ENCODE measurements at regions not wholly inside any gene's neighbourhood (a gene's known extent, or its start where the extent isn't known, plus 50 kb on each side); places are given as distances from the start of the nearest gene placed in this dataset.

GRCh38 chr3:59653405-59654122, 603.7 kb upstream of the CFAP20DC start:
- Histone ChIP-seq H3K9ac (ENCODE audit: insufficient read length, low read depth) (no peak overlapping the region), H3K9me3 (ENCODE audit: insufficient read depth, low read length) (0 out of 2 replicates have a peak, but pooled peaks cover 6% of the 10 kb centered on the region), H3K4me1 (ENCODE audit: insufficient read depth, insufficient read length) (no peaks in the 10 kb centered on the region), H3K36me3 (ENCODE audit: insufficient read depth, insufficient read length, low read length) (no peaks in the 10 kb centered on the region), H3K27me3 (ENCODE audit: insufficient read depth, insufficient read length) (no peaks in the 10 kb centered on the region), H3K4me3 (ENCODE audit: insufficient read length, low read depth) (no peak overlapping the region)
- TF ChIP-seq SUZ12 (IDR thresholded peaks at IDR 0.05; ENCODE audit: extremely low read depth, insufficient read depth, insufficient read length) (no peak), ZNF274 (IDR thresholded peaks at IDR 0.05; ENCODE audit: low read depth, low read length) (no peak), YY1 (IDR thresholded peaks at IDR 0.05; ENCODE audit: insufficient read depth, insufficient read length) (no peak)
- DNase-seq (ENCODE audit: low read depth, low spot score) = no peak

- no peaks in the 10 kb centered on the region for H3K36me3 ChIP-seq (ENCODE audit: insufficient read depth, insufficient read length, low read length)
- 0 out of 2 replicates have a peak, but pooled peaks cover 6% of the 10 kb centered on the region for H3K9me3 ChIP-seq (ENCODE audit: insufficient read depth, low read length)
- no peaks in the 10 kb centered on the region for H3K27me3 ChIP-seq (ENCODE audit: insufficient read depth, insufficient read length)
- no peak overlapping the region for H3K4me3 ChIP-seq (ENCODE audit: insufficient read length, low read depth)
- no peaks in the 10 kb centered on the region for H3K4me1 ChIP-seq (ENCODE audit: insufficient read depth, insufficient read length)
- DNase-seq (ENCODE audit: low read depth, low spot score) = no peak
- no peak overlapping the region for H3K9ac ChIP-seq (ENCODE audit: insufficient read length, low read depth)
- TF ChIP-seq YY1 (IDR thresholded peaks at IDR 0.05; ENCODE audit: insufficient read depth, insufficient read length) (no peak), SUZ12 (IDR thresholded peaks at IDR 0.05; ENCODE audit: extremely low read depth, insufficient read depth, insufficient read length) (no peak), ZNF274 (IDR thresholded peaks at IDR 0.05; ENCODE audit: low read depth, low read length) (no peak)
These were observed 594.9 kb upstream of the CFAP20DC start for GRCh38 chr3:59644479-59645402.

- Histone ChIP-seq H3K36me3 (ENCODE audit: insufficient read depth, insufficient read length, low read length) (no peaks in the 10 kb centered on the region), H3K4me3 (ENCODE audit: insufficient read length, low read depth) (no peak overlapping the region), H3K9ac (ENCODE audit: insufficient read length, low read depth) (no peak overlapping the region), H3K9me3 (ENCODE audit: insufficient read depth, low read length) (no peaks in the 10 kb centered on the region), H3K4me1 (ENCODE audit: insufficient read depth, insufficient read length) (no peaks in the 10 kb centered on the region), H3K27me3 (ENCODE audit: insufficient read depth, insufficient read length) (no peaks in the 10 kb centered on the region)
- DNase-seq (ENCODE audit: low read depth, low spot score) = no peak
- TF ChIP-seq ZNF274 (IDR thresholded peaks at IDR 0.05; ENCODE audit: low read depth, low read length) = no peak
- no peak for TF ChIP-seq YY1 (IDR thresholded peaks at IDR 0.05; ENCODE audit: insufficient read depth, insufficient read length)
- no peak for TF ChIP-seq SUZ12 (IDR thresholded peaks at IDR 0.05; ENCODE audit: extremely low read depth, insufficient read depth, insufficient read length)
These were observed 591.5 kb upstream of the CFAP20DC start for GRCh38 chr3:59641169-59641899.

- no peak overlapping the region for H3K9ac ChIP-seq (ENCODE audit: insufficient read length, low read depth)
- H3K4me1 ChIP-seq (ENCODE audit: insufficient read depth, insufficient read length) = no peaks in the 10 kb centered on the region
- TF ChIP-seq SUZ12 (IDR thresholded peaks at IDR 0.05; ENCODE audit: extremely low read depth, insufficient read depth, insufficient read length) = no peak
- no peak for TF ChIP-seq YY1 (IDR thresholded peaks at IDR 0.05; ENCODE audit: insufficient read depth, insufficient read length)
- no peak for TF ChIP-seq ZNF274 (IDR thresholded peaks at IDR 0.05; ENCODE audit: low read depth, low read length)
- no peaks in the 10 kb centered on the region for H3K27me3 ChIP-seq (ENCODE audit: insufficient read depth, insufficient read length)
- no peaks in the 10 kb centered on the region for H3K36me3 ChIP-seq (ENCODE audit: insufficient read depth, insufficient read length, low read length)
- H3K4me3 ChIP-seq (ENCODE audit: insufficient read length, low read depth) = no peak overlapping the region
- H3K9me3 ChIP-seq (ENCODE audit: insufficient read depth, low read length) = no peaks in the 10 kb centered on the region
- DNase-seq (ENCODE audit: low read depth, low spot score) = peak; percentile 9
These were observed 583.1 kb upstream of the CFAP20DC start for GRCh38 chr3:59632760-59633573.

- H3K36me3 ChIP-seq (ENCODE audit: insufficient read depth, insufficient read length, low read length) = no peaks in the 10 kb centered on the region
- H3K27me3 ChIP-seq (ENCODE audit: insufficient read depth, insufficient read length) = no peaks in the 10 kb centered on the region
- no peak overlapping the region for H3K9ac ChIP-seq (ENCODE audit: insufficient read length, low read depth)
- no peak for DNase-seq (ENCODE audit: low read depth, low spot score)
- TF ChIP-seq SUZ12 (IDR thresholded peaks at IDR 0.05; ENCODE audit: extremely low read depth, insufficient read depth, insufficient read length) (no peak), ZNF274 (IDR thresholded peaks at IDR 0.05; ENCODE audit: low read depth, low read length) (no peak), YY1 (IDR thresholded peaks at IDR 0.05; ENCODE audit: insufficient read depth, insufficient read length) (no peak)
- no peaks in the 10 kb centered on the region for H3K9me3 ChIP-seq (ENCODE audit: insufficient read depth, low read length)
- H3K4me3 ChIP-seq (ENCODE audit: insufficient read length, low read depth) = no peak overlapping the region
- H3K4me1 ChIP-seq (ENCODE audit: insufficient read depth, insufficient read length) = no peaks in the 10 kb centered on the region
These were observed 581.7 kb upstream of the CFAP20DC start for GRCh38 chr3:59631482-59631881.

GRCh38 chr3:59621037-59621436, 571.2 kb upstream of the CFAP20DC start:
- no peak for TF ChIP-seq SUZ12 (IDR thresholded peaks at IDR 0.05; ENCODE audit: extremely low read depth, insufficient read depth, insufficient read length)
- no peak for TF ChIP-seq ZNF274 (IDR thresholded peaks at IDR 0.05; ENCODE audit: low read depth, low read length)
- TF ChIP-seq YY1 (IDR thresholded peaks at IDR 0.05; ENCODE audit: insufficient read depth, insufficient read length) = no peak
- H3K9ac ChIP-seq (ENCODE audit: insufficient read length, low read depth) = no peak overlapping the region
- H3K4me3 ChIP-seq (ENCODE audit: insufficient read length, low read depth) = no peak overlapping the region
- H3K4me1 ChIP-seq (ENCODE audit: insufficient read depth, insufficient read length) = no peaks in the 10 kb centered on the region
- H3K27me3 ChIP-seq (ENCODE audit: insufficient read depth, insufficient read length) = no peaks in the 10 kb centered on the region
- no peaks in the 10 kb centered on the region for H3K9me3 ChIP-seq (ENCODE audit: insufficient read depth, low read length)
- no peaks in the 10 kb centered on the region for H3K36me3 ChIP-seq (ENCODE audit: insufficient read depth, insufficient read length, low read length)
- no peak for DNase-seq (ENCODE audit: low read depth, low spot score)
